Nephron progenitor cell (in vitro differentiated cells): ENCODE measurements at regions not wholly inside any gene's neighbourhood (a gene's known extent, or its start where the extent isn't known, plus 50 kb on each side); places are given as distances from the start of the nearest gene placed in this dataset.

ENCODE experiments used
- DNase-seq: peaks from one replicate; pipeline ENCODE4 v3.0.0; 2021
- H3K27ac Mint-ChIP-seq: 2 replicates; pipeline ENCODE4 v1.8.0; 2021; ENCODE audit warnings: mild to moderate bottlenecking, moderate library complexity, mixed read lengths
- H3K27me3 Mint-ChIP-seq: 2 replicates; pipeline ENCODE4 v1.8.0; 2021; ENCODE audit warnings: mild to moderate bottlenecking, low read depth, mixed read lengths; ENCODE audit not compliant: poor library complexity
- H3K36me3 Mint-ChIP-seq: 2 replicates; pipeline ENCODE4 v1.8.0; 2021; ENCODE audit warnings: low read depth, mixed read lengths
- H3K4me1 Mint-ChIP-seq: 2 replicates; pipeline ENCODE4 v1.8.0; 2021; ENCODE audit warnings: mixed read lengths
- H3K4me3 Mint-ChIP-seq: 2 replicates; pipeline ENCODE4 v1.8.0; 2021; ENCODE audit warnings: mild to moderate bottlenecking, moderate library complexity, mixed read lengths
- H3K9me3 Mint-ChIP-seq: 2 replicates; pipeline ENCODE4 v1.8.0; 2021; ENCODE audit warnings: mild to moderate bottlenecking, moderate library complexity, mixed read lengths
- CTCF ChIP-seq: fragments of 200-600 bp; sonication (generic); IDR thresholded peaks from 2 replicates; pipeline ENCODE4 v1.5.0; 2021; ENCODE audit warnings: antibody characterized with exemption

- peaks cover 26% of the 10 kb centered on the region for H3K27me3 Mint-ChIP-seq
- no peak overlapping the region for H3K27ac Mint-ChIP-seq
- no peak for TF ChIP-seq CTCF
- no peak overlapping the region for H3K4me3 Mint-ChIP-seq
- peaks cover 6% of the 10 kb centered on the region for H3K9me3 Mint-ChIP-seq
- H3K36me3 Mint-ChIP-seq: no peaks in the 10 kb centered on the region
- H3K4me1 Mint-ChIP-seq: peaks cover 36% of the 10 kb centered on the region
- DNase-seq: no peak
These were observed 304.8 kb downstream of the GLRX3 start for GRCh38 chr10:130440971-130441370.

- TF ChIP-seq CTCF: no peak
- peaks cover 22% of the 10 kb centered on the region for H3K27me3 Mint-ChIP-seq
- DNase-seq: no peak
- H3K36me3 Mint-ChIP-seq: no peaks in the 10 kb centered on the region
- no peak overlapping the region for H3K4me3 Mint-ChIP-seq
- H3K9me3 Mint-ChIP-seq: no peaks in the 10 kb centered on the region
- H3K27ac Mint-ChIP-seq: no peak overlapping the region
- peaks cover 22% of the 10 kb centered on the region for H3K4me1 Mint-ChIP-seq
These were observed 306.9 kb downstream of the GLRX3 start for GRCh38 chr10:130443066-130443465.

GRCh38 chr10:130453036-130453720 is 317.0 kb downstream of the GLRX3 start:
- no peaks in the 10 kb centered on the region for H3K9me3 Mint-ChIP-seq
- no peak overlapping the region for H3K4me3 Mint-ChIP-seq
- TF ChIP-seq CTCF: no peak
- DNase-seq: no peak
- H3K36me3 Mint-ChIP-seq: no peaks in the 10 kb centered on the region
- peaks cover 9% of the 10 kb centered on the region for H3K4me1 Mint-ChIP-seq
- no peak overlapping the region for H3K27ac Mint-ChIP-seq
- peaks cover 39% of the 10 kb centered on the region for H3K27me3 Mint-ChIP-seq

GRCh38 chr10:130453721-130454542 is 317.7 kb downstream of the GLRX3 start:
- no peak for TF ChIP-seq CTCF
- Mint-ChIP-seq H3K27ac (no peak overlapping the region), H3K4me3 (no peak overlapping the region), H3K27me3 (peaks cover 35% of the 10 kb centered on the region), H3K36me3 (no peaks in the 10 kb centered on the region), H3K4me1 (peaks cover 9% of the 10 kb centered on the region), H3K9me3 (no peaks in the 10 kb centered on the region)
- no peak for DNase-seq

- no peak for TF ChIP-seq CTCF
- H3K4me1 Mint-ChIP-seq: peaks cover 9% of the 10 kb centered on the region
- no peaks in the 10 kb centered on the region for H3K36me3 Mint-ChIP-seq
- H3K4me3 Mint-ChIP-seq: no peak overlapping the region
- H3K9me3 Mint-ChIP-seq: no peaks in the 10 kb centered on the region
- H3K27me3 Mint-ChIP-seq: peaks cover 36% of the 10 kb centered on the region
- H3K27ac Mint-ChIP-seq: no peak overlapping the region
- no peak for DNase-seq
These were observed 318.4 kb downstream of the GLRX3 start for GRCh38 chr10:130454543-130455000.
